Trophoblast cell (in vitro differentiated cells and primary cell): ENCODE measurements at regions not wholly inside any gene's neighbourhood (a gene's known extent, or its start where the extent isn't known, plus 50 kb on each side); places are given as distances from the start of the nearest gene placed in this dataset.
A peak's percentile ranks its signal among the peaks of the same experiment; 100 is the strongest.

Source experiments
- DNase-seq, 2 donors: peaks; one replicate each; pipeline ENCODE4 v3.0.0-alpha.2; 2016
- H2AFZ ChIP-seq: 2 replicates; pipeline ENCODE4 v1.6.1; 2013; ENCODE audit warnings: low read length, moderate library complexity, mild to moderate bottlenecking; ENCODE audit not compliant: insufficient read depth, poor library complexity
- H2AK5ac ChIP-seq: 2 replicates; pipeline ENCODE4 v1.6.1; 2013; ENCODE audit warnings: mild to moderate bottlenecking, low read length
- H2BK120ac ChIP-seq: 2 replicates; pipeline ENCODE4 v1.6.1; 2013; ENCODE audit warnings: low read length, mild to moderate bottlenecking, moderate library complexity; ENCODE audit not compliant: insufficient read depth, poor library complexity
- H2BK12ac ChIP-seq: 2 replicates; pipeline ENCODE4 v1.6.1; 2013; ENCODE audit warnings: mild to moderate bottlenecking, low read length, moderate library complexity
- H2BK5ac ChIP-seq: 2 replicates; pipeline ENCODE4 v1.6.1; 2013; ENCODE audit warnings: low read length, low read depth, moderate library complexity, mild to moderate bottlenecking; ENCODE audit not compliant: poor library complexity
- H3K14ac ChIP-seq: 2 replicates; pipeline ENCODE4 v1.6.1; 2013; ENCODE audit warnings: mild to moderate bottlenecking, low read length
- H3K18ac ChIP-seq: 2 replicates; pipeline ENCODE4 v1.6.1; 2013; ENCODE audit warnings: mild to moderate bottlenecking, low read length
- H3K23ac ChIP-seq: 2 replicates; pipeline ENCODE4 v1.6.1; 2013; ENCODE audit warnings: low read length
- H3K27ac ChIP-seq: 2 replicates; pipeline ENCODE4 v1.5.1; 2013; ENCODE audit warnings: low read depth, mild to moderate bottlenecking, inconsistent platforms, low read length, moderate library complexity
- H3K27me3 ChIP-seq: 2 replicates; pipeline ENCODE4 v1.6.1; 2013; ENCODE audit warnings: inconsistent platforms, mild to moderate bottlenecking, low read length, moderate library complexity; ENCODE audit not compliant: insufficient read depth
- H3K36me3 ChIP-seq, 2 experiments: 1 replicate in 1 of 2; 2 replicates in 1 of 2; pipeline ENCODE4 v1.6.1; 2013; ENCODE audit warnings: low read length in 2 of 2, mild to moderate bottlenecking in 2 of 2, moderate library complexity in 1 of 2; ENCODE audit not compliant: insufficient read depth in 2 of 2, control insufficient read depth in 1 of 2
- H3K4ac ChIP-seq: 2 replicates; pipeline ENCODE4 v1.6.1; 2013; ENCODE audit warnings: low read depth, mild to moderate bottlenecking, low read length, moderate library complexity
- H3K4me1 ChIP-seq, 2 experiments: 1 replicate in 1 of 2; 2 replicates in 1 of 2; pipeline ENCODE4 v1.6.1; 2013; ENCODE audit warnings: low read length in 2 of 2, mild to moderate bottlenecking in 2 of 2, moderate library complexity in 1 of 2; ENCODE audit not compliant: insufficient read depth in 2 of 2, control insufficient read depth in 1 of 2
- H3K4me2 ChIP-seq: 2 replicates; pipeline ENCODE4 v1.6.1; 2013; ENCODE audit warnings: inconsistent platforms, mild to moderate bottlenecking, low read length, moderate library complexity
- H3K4me3 ChIP-seq: 2 replicates; pipeline ENCODE4 v1.5.1; 2013; ENCODE audit warnings: mild to moderate bottlenecking, low read depth, low read length, inconsistent platforms
- H3K79me1 ChIP-seq: one replicate; pipeline ENCODE4 v1.6.1; 2013; ENCODE audit warnings: low read length
- H3K79me2 ChIP-seq: 2 replicates; pipeline ENCODE4 v1.6.1; 2013; ENCODE audit warnings: low read length, mild to moderate bottlenecking; ENCODE audit not compliant: control insufficient read depth, insufficient read depth, poor library complexity
- H3K9ac ChIP-seq: 2 replicates; pipeline ENCODE4 v1.6.1; 2013; ENCODE audit warnings: mild to moderate bottlenecking, low read length
- H3K9me3 ChIP-seq: 2 replicates; pipeline ENCODE4 v1.6.1; 2013; ENCODE audit warnings: low read depth, mild to moderate bottlenecking, control low read depth, inconsistent platforms, low read length; ENCODE audit not compliant: insufficient read depth
- H4K12ac ChIP-seq: 2 replicates; pipeline ENCODE4 v1.6.1; 2013; ENCODE audit warnings: low read depth, mild to moderate bottlenecking, low read length, moderate library complexity
- H4K8ac ChIP-seq: 2 replicates; pipeline ENCODE4 v1.6.1; 2013; ENCODE audit warnings: low read depth, mild to moderate bottlenecking, low read length, moderate library complexity
- H4K91ac ChIP-seq: one replicate; pipeline ENCODE4 v1.6.1; 2013; ENCODE audit warnings: low read depth, mild to moderate bottlenecking, low read length, moderate library complexity
- WGBS: extraction: QIAGEN DNeasy Blood & Tissue Kit; methylation state at CpG from one replicate; pipeline ENCODE4 v1.1.7; 2013; ENCODE audit warnings: missing lambda C conversion rate; ENCODE audit not compliant: insufficient read length, insufficient coverage; ENCODE audit errors: extremely low coverage; 5-methylcytosine and 5-hydroxymethylcytosine counted together

DNA sequence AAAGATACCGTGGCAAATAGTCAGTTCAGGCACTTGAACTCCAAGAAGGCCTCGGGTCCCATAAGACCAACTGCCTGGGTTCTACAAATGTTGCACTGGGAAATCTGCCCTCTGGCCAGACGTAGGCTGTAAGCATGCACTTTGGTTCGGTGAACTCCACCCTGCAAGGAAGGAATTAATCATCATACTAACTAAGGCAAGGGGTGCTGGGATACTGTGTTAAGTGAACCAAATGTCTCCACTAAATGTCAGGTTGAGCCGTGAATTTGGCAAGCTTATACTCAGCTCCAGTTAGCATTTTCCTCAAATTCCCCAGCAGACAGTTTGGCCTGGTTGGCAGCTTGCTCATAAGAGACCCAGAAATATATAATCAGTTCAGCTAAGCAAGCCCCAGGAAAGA is 385.9 kb downstream of the GPATCH2 start:
- no peak overlapping the region for H3K27ac ChIP-seq
- H3K9me3 ChIP-seq = no peaks in the 10 kb centered on the region
- H4K8ac ChIP-seq = no peak overlapping the region
- H3K18ac ChIP-seq = no peak overlapping the region
- H3K79me2 ChIP-seq = no peaks in the 10 kb centered on the region
- no peak overlapping the region for H3K14ac ChIP-seq
- H3K4ac ChIP-seq = no peak overlapping the region
- H4K12ac ChIP-seq = no peak overlapping the region
- no peaks in the 10 kb centered on the region for H3K79me1 ChIP-seq
- H3K4me3 ChIP-seq = no peak overlapping the region
- no peaks in the 10 kb centered on the region for H3K4me1 ChIP-seq
- no peak overlapping the region for H2BK5ac ChIP-seq
- no peak overlapping the region for H4K91ac ChIP-seq
- no peaks in the 10 kb centered on the region for H3K36me3 ChIP-seq
- H3K9ac ChIP-seq = no peak overlapping the region
- no peak overlapping the region for H2AK5ac ChIP-seq
- H3K23ac ChIP-seq = no peak overlapping the region
- H3K27me3 ChIP-seq = no peaks in the 10 kb centered on the region
- H3K4me2 ChIP-seq = no peak overlapping the region
- no peak overlapping the region for H2BK12ac ChIP-seq
- no CpG with 5 or more reads among the region's 5 CpGs for WGBS
- H2AFZ ChIP-seq = no peak overlapping the region
- no peak for DNase-seq
- H2BK120ac ChIP-seq = no peak overlapping the region

DNA sequence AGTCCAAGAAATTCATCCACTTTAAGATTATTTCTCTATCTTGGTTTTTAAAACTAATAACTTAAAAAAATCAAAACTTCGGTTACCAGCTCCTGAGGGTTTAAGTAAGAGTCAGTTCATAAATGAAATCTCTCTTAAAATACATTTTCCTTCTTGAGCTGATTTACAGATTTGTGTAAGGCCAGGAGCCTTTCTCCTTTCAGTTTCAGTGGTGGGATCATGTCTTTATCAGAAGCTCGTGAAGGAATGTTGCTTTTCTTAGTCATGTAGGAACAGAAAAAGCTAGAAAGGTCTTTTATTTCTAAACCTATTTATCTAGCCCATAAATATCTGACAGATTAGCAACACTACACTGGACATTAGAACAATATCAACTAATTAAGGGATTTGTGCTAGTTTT is 390.2 kb downstream of the GPATCH2 start:
- H3K9me3 ChIP-seq = no peaks in the 10 kb centered on the region
- WGBS = no CpG with 5 or more reads among the region's 2 CpGs

DNA sequence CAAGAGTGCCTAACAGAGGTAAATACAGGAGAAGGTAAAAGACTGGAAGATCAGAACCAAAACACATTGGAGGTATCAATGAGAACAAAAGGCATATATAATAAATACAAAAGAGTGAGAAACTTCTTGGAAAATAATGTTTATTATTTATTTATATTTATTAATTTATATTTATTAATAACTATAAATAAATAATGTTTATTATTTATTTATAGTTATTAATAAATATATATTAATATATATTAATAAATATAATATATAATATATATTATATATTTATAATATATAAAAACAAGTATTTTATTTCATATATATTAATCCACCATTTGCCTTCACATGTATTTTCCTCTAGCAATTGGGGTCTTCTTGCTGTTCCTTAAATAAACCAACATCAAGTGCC is 391.9 kb downstream of the GPATCH2 start:
- H2AFZ ChIP-seq = no peak overlapping the region
- H2BK5ac ChIP-seq = no peak overlapping the region
- H3K4me2 ChIP-seq = no peak overlapping the region

More for the DNA sequence above, 390.2 kb downstream of the GPATCH2 start:
- Histone ChIP-seq H3K4me2 (no peak overlapping the region), H2BK120ac (no peak overlapping the region), H3K27me3 (no peaks in the 10 kb centered on the region), H2BK12ac (no peak overlapping the region), H3K4ac (no peak overlapping the region), H2AK5ac (no peak overlapping the region), H3K4me1 (no peaks in the 10 kb centered on the region), H3K36me3 (no peaks in the 10 kb centered on the region), H3K4me3 (no peak overlapping the region), H4K91ac (no peak overlapping the region), H4K8ac (no peak overlapping the region), H3K14ac (no peak overlapping the region), H4K12ac (no peak overlapping the region), H3K79me1 (no peaks in the 10 kb centered on the region), H2BK5ac (no peak overlapping the region), H3K18ac (no peak overlapping the region), H2AFZ (no peak overlapping the region), H3K79me2 (no peaks in the 10 kb centered on the region), H3K23ac (no peak overlapping the region), H3K27ac (no peak overlapping the region), H3K9ac (no peak overlapping the region)
- DNase-seq = no peak

DNA sequence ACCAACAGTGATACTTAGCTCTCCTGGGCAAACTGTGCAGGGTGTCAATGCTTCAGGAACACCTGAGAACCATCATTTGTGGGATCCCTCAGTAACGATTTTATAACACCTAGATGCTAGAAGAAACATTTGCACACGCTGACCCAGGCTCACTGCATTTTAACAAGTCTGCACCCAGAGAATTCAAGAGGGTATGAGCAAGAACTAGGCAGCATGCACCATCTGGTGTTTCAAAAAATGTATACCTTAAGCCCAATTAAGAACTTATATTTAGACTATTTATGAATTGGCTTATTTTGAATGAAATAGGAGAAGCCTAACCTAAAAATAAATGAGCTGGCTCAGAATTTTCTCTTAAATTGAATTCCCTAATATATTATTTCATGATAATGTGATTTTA is 400.5 kb downstream of the GPATCH2 start:
- Histone ChIP-seq H3K23ac (peak overlapping the region; percentile 89), H2AFZ (no peak overlapping the region), H3K79me1 (no peaks in the 10 kb centered on the region), H3K27me3 (no peaks in the 10 kb centered on the region), H2BK120ac (no peak overlapping the region), H3K4me1 (no peaks in the 10 kb centered on the region), H4K91ac (no peak overlapping the region), H4K12ac (no peak overlapping the region), H3K18ac (no peak overlapping the region), H3K4ac (no peak overlapping the region), H2BK12ac (no peak overlapping the region), H3K9me3 (no peaks in the 10 kb centered on the region), H3K4me2 (no peak overlapping the region), H3K36me3 (no peaks in the 10 kb centered on the region), H3K27ac (no peak overlapping the region), H3K9ac (no peak overlapping the region), H3K79me2 (no peaks in the 10 kb centered on the region), H2AK5ac (no peak overlapping the region), H2BK5ac (no peak overlapping the region), H4K8ac (no peak overlapping the region), H3K14ac (no peak overlapping the region), H3K4me3 (no peak overlapping the region)
- WGBS = no CpG with 5 or more reads among the region's 2 CpGs
- DNase-seq = no peak

More for the DNA sequence above, 391.9 kb downstream of the GPATCH2 start:
- no peak overlapping the region for H2BK12ac ChIP-seq
- no peak overlapping the region for H4K91ac ChIP-seq
- H3K4me3 ChIP-seq = no peak overlapping the region
- H3K79me1 ChIP-seq = no peaks in the 10 kb centered on the region
- H3K9me3 ChIP-seq = no peaks in the 10 kb centered on the region
- no peak overlapping the region for H3K18ac ChIP-seq
- no peak overlapping the region for H3K9ac ChIP-seq
- no peak overlapping the region for H4K8ac ChIP-seq
- no peak overlapping the region for H3K14ac ChIP-seq
- H2AK5ac ChIP-seq = no peak overlapping the region
- H3K36me3 ChIP-seq = no peaks in the 10 kb centered on the region
- H3K79me2 ChIP-seq = no peaks in the 10 kb centered on the region
- H4K12ac ChIP-seq = no peak overlapping the region
- DNase-seq = no peak
- H3K27ac ChIP-seq = no peak overlapping the region
- H3K23ac ChIP-seq = no peak overlapping the region
- no peak overlapping the region for H3K4ac ChIP-seq
- no peak overlapping the region for H2BK120ac ChIP-seq
- no peaks in the 10 kb centered on the region for H3K27me3 ChIP-seq
- H3K4me1 ChIP-seq = no peaks in the 10 kb centered on the region
